Ovary (tissue), 7 donors: ENCODE measurements at regions not wholly inside any gene's neighbourhood (a gene's known extent, or its start where the extent isn't known, plus 50 kb on each side); places are given as distances from the start of the nearest gene placed in this dataset.

Source experiments
- DNase-seq, 5 donors: peaks; one replicate each; pipeline ENCODE4 v3.0.0-alpha.2; 2019 to 2020
- H3K27ac ChIP-seq, 2 donors: fragments of 200-600 bp; one replicate each; pipeline versions ENCODE4 v1.5.1 to v1.8.0; 2019 to 2022
- H3K27me3 ChIP-seq: fragments of 200-600 bp; one replicate; pipeline ENCODE4 v1.8.0; 2022
- H3K36me3 ChIP-seq: fragments of 200-600 bp; sonication (generic); one replicate; pipeline ENCODE4 v1.5.1; 2019
- H3K4me1 ChIP-seq: one replicate; pipeline ENCODE4 v1.8.1; 2013; ENCODE audit warnings: mild to moderate bottlenecking, moderate library complexity; ENCODE audit not compliant: insufficient read depth
- H3K4me3 ChIP-seq: fragments of 200-600 bp; sonication (generic); one replicate; pipeline ENCODE4 v1.5.1; 2017
- H3K9me3 ChIP-seq, 2 donors: fragments of 200-600 bp in 1 of 2; sonication (generic) in 1 of 2; one replicate each; pipeline versions ENCODE4 v1.5.1 to v1.8.1; 2013 to 2019; ENCODE audit warnings: mild to moderate bottlenecking in 1 of 2, moderate library complexity in 1 of 2
- EP300 ChIP-seq: sonication (generic); formaldehyde crosslinking; IDR thresholded peaks from one replicate; pipeline ENCODE4 v1.6.1; 2017; ENCODE audit warnings: antibody characterized with exemption
- POLR2A ChIP-seq: fragments of 450-650 bp; IDR thresholded peaks from one replicate; pipeline ENCODE4 v1.6.1; 2017; ENCODE audit warnings: antibody characterized with exemption, mild to moderate bottlenecking, moderate library complexity
- WGBS, 3 donors: extraction: QIAGEN DNeasy Blood & Tissue Kit in 1 of 3; methylation state at CpG; one replicate each; pipeline versions ENCODE4 v1.1.5 to v1.1.7; 2013 to 2017; 5-methylcytosine and 5-hydroxymethylcytosine counted together
- intact Hi-C, 4 donors: fragments of 100-400 bp; cut with DNase I; formaldehyde crosslinking; loops; one replicate each; pipeline versions ENCODE4 v1.11.0 to v1.15.1; 2022 to 2023
- TF ChIP-seq, protein P1 (sequence below), 3 donors: fragments of 450-650 bp in 2 of 3; fragments of 200-600 bp in 1 of 3; IDR thresholded peaks; one replicate each; pipeline versions ENCODE4 v1.5.1 to v1.8.0; 2016 to 2022; ENCODE audit warnings: antibody characterized with exemption in 3 of 3, mild to moderate bottlenecking in 1 of 3
- donor health status: DM: no; HTN: no; CAD: no; lungs with moderate emphysema.
- donor health status: DM: no; HTN: no; CAD: no.
- donor health status: Bipolar disorder and iron deficiency.
- donor health status: DM: no; HTN: no; CAD: no.
- donor health status: DM: yes; HTN: yes; CAD: no.

DNA sequence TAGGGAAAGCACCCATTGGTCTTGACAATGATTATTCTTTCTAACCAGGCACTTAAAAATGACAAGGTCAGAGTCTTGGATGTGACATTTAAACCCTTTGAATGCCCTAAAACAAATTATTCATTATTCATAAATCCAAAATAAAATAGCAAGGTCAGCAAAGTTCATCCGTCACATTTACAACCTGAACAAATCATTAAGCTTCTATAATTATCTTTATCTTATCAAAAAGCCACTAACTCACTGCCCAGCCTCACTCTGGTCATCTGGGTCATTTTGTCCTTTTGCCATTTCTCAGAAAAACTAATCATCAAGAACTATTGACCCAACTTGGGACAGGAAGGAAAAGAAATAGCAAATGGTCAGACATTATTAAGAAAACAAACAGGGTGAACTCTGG is 507.3 kb upstream of the CDH8 start:
- intact Hi-C loops = no loop called here
- DNase-seq = no peak
- no peak overlapping the region for H3K27ac ChIP-seq
- no peaks in the 10 kb centered on the region for H3K36me3 ChIP-seq
- 74 to 83% (median 76%) methylated on average over 1 of the region's 1 CpG for WGBS, 3 donors
- H3K27me3 ChIP-seq = no peaks in the 10 kb centered on the region
- no peak overlapping the region for H3K4me3 ChIP-seq
- H3K9me3 ChIP-seq = no peaks in the 10 kb centered on the region
- no peaks in the 10 kb centered on the region for H3K4me1 ChIP-seq
- TF ChIP-seq EP300 (no peak), POLR2A (no peak)
- TF ChIP-seq, protein P1, sequence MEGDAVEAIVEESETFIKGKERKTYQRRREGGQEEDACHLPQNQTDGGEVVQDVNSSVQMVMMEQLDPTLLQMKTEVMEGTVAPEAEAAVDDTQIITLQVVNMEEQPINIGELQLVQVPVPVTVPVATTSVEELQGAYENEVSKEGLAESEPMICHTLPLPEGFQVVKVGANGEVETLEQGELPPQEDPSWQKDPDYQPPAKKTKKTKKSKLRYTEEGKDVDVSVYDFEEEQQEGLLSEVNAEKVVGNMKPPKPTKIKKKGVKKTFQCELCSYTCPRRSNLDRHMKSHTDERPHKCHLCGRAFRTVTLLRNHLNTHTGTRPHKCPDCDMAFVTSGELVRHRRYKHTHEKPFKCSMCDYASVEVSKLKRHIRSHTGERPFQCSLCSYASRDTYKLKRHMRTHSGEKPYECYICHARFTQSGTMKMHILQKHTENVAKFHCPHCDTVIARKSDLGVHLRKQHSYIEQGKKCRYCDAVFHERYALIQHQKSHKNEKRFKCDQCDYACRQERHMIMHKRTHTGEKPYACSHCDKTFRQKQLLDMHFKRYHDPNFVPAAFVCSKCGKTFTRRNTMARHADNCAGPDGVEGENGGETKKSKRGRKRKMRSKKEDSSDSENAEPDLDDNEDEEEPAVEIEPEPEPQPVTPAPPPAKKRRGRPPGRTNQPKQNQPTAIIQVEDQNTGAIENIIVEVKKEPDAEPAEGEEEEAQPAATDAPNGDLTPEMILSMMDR (IDR thresholded peaks at IDR 0.05) = no peak

DNA sequence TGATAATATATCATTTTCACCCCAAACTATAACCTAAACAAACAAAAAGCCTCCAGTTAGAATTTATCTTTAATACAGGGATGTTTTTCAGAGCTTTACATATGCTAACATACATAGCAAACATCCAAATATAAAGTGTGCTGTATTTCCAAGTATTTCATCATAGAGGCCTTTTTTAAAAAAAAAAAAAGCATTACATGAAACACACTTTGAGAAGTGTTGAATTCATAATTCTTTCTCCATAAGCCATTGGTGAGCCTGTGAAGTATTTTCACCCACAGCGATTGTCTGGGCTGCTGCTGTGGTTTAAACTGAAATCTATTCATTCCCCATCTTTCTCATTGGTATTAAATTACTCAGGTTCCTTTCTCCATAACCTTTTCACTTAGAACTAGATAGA is 503.4 kb upstream of the CDH8 start:
- Histone ChIP-seq H3K36me3 (no peaks in the 10 kb centered on the region), H3K27me3 (no peaks in the 10 kb centered on the region), H3K9me3 (no peaks in the 10 kb centered on the region), H3K4me3 (no peak overlapping the region), H3K27ac (no peak overlapping the region), H3K4me1 (no peaks in the 10 kb centered on the region)
- DNase-seq = no peak
- WGBS, 3 donors = 64 to 73% (median 66%) methylated on average over 1 of the region's 1 CpG
- intact Hi-C loops = no loop called here
- TF ChIP-seq EP300 (no peak), POLR2A (no peak)
- TF ChIP-seq, protein P1 (IDR thresholded peaks at IDR 0.05) = no peak

DNA sequence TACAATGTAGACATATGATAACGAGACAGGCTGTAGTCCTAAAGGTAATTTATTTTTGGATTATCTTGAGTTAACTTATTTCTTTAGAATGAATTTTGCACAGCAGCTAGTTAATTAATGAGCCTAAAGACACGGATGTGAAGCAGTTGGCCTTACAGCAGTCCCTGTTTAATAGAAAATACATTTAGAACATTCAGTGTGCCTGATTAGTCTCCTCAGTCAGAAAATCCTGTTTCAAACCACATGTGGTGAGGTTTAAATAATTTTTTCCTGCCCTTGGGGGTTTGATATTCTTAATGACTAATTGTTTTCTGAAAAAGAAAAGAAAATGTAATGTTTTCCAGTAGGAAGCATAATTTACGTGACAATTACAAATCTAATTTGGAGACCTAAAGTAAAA is 494.2 kb upstream of the CDH8 start:
- 46 to 61% (median 59%) methylated on average over 3 of the region's 3 CpGs for WGBS, 3 donors
- intact Hi-C loops = no loop called here
- TF ChIP-seq, protein P1 (IDR thresholded peaks at IDR 0.05) = no peak
- TF ChIP-seq EP300 (no peak), POLR2A (no peak)

DNA sequence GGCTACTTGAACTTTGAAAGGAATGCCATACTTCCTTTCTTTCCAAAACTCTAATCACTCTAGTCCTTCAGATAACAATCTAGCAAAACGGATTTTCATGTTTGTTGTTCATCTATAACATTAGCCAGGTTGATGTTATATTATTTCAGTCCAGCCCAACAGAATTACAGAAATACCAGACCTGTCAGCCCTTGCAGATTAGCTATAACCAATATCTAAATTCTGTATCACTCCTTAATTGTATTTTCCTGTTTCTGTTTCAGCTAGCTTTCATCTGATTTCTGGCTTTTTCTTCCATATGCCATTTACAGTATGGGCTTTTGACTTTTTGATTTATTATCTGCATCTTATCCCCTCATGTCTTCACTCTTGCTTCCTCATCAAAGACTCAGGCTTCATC is 479.8 kb upstream of the CDH8 start:
- no peaks in the 10 kb centered on the region for H3K4me1 ChIP-seq
- no peaks in the 10 kb centered on the region for H3K9me3 ChIP-seq
- H3K27ac ChIP-seq = no peak overlapping the region
- no peak overlapping the region for H3K4me3 ChIP-seq
- 26 to 42% (median 28%) methylated on average over 1 of the region's 1 CpG for WGBS, 3 donors
- TF ChIP-seq EP300 (no peak), POLR2A (no peak)
- TF ChIP-seq, protein P1 (IDR thresholded peaks at IDR 0.05) = no peak
- H3K36me3 ChIP-seq = no peaks in the 10 kb centered on the region
- intact Hi-C loops = no loop called here
- no peak for DNase-seq
- no peaks in the 10 kb centered on the region for H3K27me3 ChIP-seq

More for the DNA sequence above, 494.2 kb upstream of the CDH8 start:
- DNase-seq = no peak
- Histone ChIP-seq H3K27ac (no peak overlapping the region), H3K4me3 (no peak overlapping the region), H3K36me3 (no peaks in the 10 kb centered on the region), H3K4me1 (no peaks in the 10 kb centered on the region), H3K9me3 (no peaks in the 10 kb centered on the region), H3K27me3 (no peaks in the 10 kb centered on the region)

DNA sequence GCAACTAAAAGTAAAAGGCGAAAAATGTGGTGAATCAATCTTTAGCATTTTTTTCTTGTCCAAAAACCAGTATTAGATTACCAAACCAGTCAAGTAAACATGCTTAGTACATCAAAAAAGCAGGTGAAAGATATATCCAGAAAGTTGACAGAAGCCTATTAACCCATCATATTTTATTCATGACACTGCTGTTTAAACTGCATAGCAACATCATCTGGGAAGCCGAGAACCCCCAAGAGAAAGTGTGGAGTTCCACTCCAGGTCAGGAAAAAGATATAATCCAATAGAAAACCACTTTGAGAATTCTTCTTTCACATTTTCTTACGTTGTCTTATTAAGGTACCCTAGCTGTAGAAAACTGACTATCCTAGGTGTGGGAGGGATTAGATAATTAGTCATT is 466.8 kb upstream of the CDH8 start:
- TF ChIP-seq POLR2A = no peak
- TF ChIP-seq EP300 = no peak
- TF ChIP-seq, protein P1 (IDR thresholded peaks at IDR 0.05) = no peak
- H3K36me3 ChIP-seq = no peaks in the 10 kb centered on the region
- WGBS, 3 donors = 54 to 63% (median 59%) methylated on average over 3 of the region's 3 CpGs
- no peaks in the 10 kb centered on the region for H3K4me1 ChIP-seq
- no peaks in the 10 kb centered on the region for H3K27me3 ChIP-seq
- no peak overlapping the region for H3K27ac ChIP-seq
- intact Hi-C loops = no loop called here
- H3K4me3 ChIP-seq = no peak overlapping the region
- no peaks in the 10 kb centered on the region for H3K9me3 ChIP-seq
- DNase-seq = no peak
